NCI-H526 (cell line): ENCODE measurements at regions not wholly inside any gene's neighbourhood (a gene's known extent, or its start where the extent isn't known, plus 50 kb on each side); places are given as distances from the start of the nearest gene placed in this dataset.

Experiments used
- DNase-seq, 2 experiments: peaks; one replicate each; lab custom pipeline; 2025; lab: John Stamatoyannopoulos, UW

- no peak for DNase-seq
Observed at GRCh38 chr2:19748711-19749506, 152.9 kb downstream of the TTC32 start.

GRCh38 chr2:19748073-19748375 is 153.8 kb downstream of the TTC32 start:
- peak in 1 of 2 experiments; percentile 14 for DNase-seq

- no peak for DNase-seq
Observed at GRCh38 chr2:19747310-19748072, 154.3 kb downstream of the TTC32 start.

GRCh38 chr2:19746611-19747309 is 155.0 kb downstream of the TTC32 start:
- peak; percentile 38 to 79 for DNase-seq

GRCh38 chr2:19746137-19746600 is 155.6 kb downstream of the TTC32 start:
- peak in 1 of 2 experiments; percentile 33 for DNase-seq

- no peak for DNase-seq
Observed at GRCh38 chr2:19745318-19746136, 156.3 kb downstream of the TTC32 start.

GRCh38 chr2:19744456-19745199 is 157.2 kb downstream of the TTC32 start:
- DNase-seq: no peak

GRCh38 chr2:19743641-19744040 is 158.1 kb downstream of the TTC32 start:
- no peak for DNase-seq

- no peak for DNase-seq
Observed at GRCh38 chr2:19742872-19743271, 158.9 kb downstream of the TTC32 start.

GRCh38 chr2:19739256-19739655 is 162.5 kb downstream of the TTC32 start:
- no peak for DNase-seq

GRCh38 chr2:19738707-19739106 is 163.1 kb downstream of the TTC32 start:
- no peak for DNase-seq

- DNase-seq: no peak
Observed at GRCh38 chr2:19736191-19736831, 165.5 kb downstream of the TTC32 start.

- DNase-seq: no peak
Observed at GRCh38 chr2:19733951-19734425, 167.8 kb downstream of the TTC32 start.

GRCh38 chr2:19733390-19733789 is 168.4 kb downstream of the TTC32 start:
- no peak for DNase-seq

- DNase-seq: no peak
Observed at GRCh38 chr2:19732255-19732654, 169.5 kb downstream of the TTC32 start.

GRCh38 chr2:19731515-19731914 is 170.3 kb downstream of the TTC32 start:
- no peak for DNase-seq

GRCh38 chr2:19731037-19731436 is 170.7 kb downstream of the TTC32 start:
- DNase-seq: no peak

GRCh38 chr2:19728125-19728524 is 173.7 kb downstream of the TTC32 start:
- DNase-seq: no peak

- DNase-seq: no peak
Observed at GRCh38 chr2:19725392-19725791, 176.4 kb downstream of the TTC32 start.

GRCh38 chr2:19723021-19723420 is 178.8 kb downstream of the TTC32 start:
- DNase-seq: no peak
